ENCODE measurements at regions not wholly inside any gene's neighbourhood (a gene's known extent, or its start where the extent isn't known, plus 50 kb on each side); places are given as distances from the start of the nearest gene placed in this dataset.

- no peak for DNase-seq
Observed at GRCh38 chr1:36606641-36607262, 124.0 kb upstream of the CSF3R start.

GRCh38 chr1:36605942-36606640 is 123.4 kb upstream of the CSF3R start:
- DNase-seq = no peak

GRCh38 chr1:36603461-36603860 is 120.7 kb upstream of the CSF3R start:
- no peak for DNase-seq

GRCh38 chr1:36602184-36602583 is 119.5 kb upstream of the CSF3R start:
- DNase-seq = no peak

- no peak for DNase-seq
Observed at GRCh38 chr1:36599828-36600227, 117.1 kb upstream of the CSF3R start.

- DNase-seq = no peak
Observed at GRCh38 chr1:36597514-36597913, 114.8 kb upstream of the CSF3R start.

- DNase-seq = no peak
Observed at GRCh38 chr1:36595921-36596320, 113.2 kb upstream of the CSF3R start.

GRCh38 chr1:36595349-36595748 is 112.6 kb upstream of the CSF3R start:
- DNase-seq = no peak

GRCh38 chr1:36594023-36594422 is 111.3 kb upstream of the CSF3R start:
- DNase-seq = no peak

- DNase-seq = no peak
Observed at GRCh38 chr1:36591278-36591677, 108.6 kb upstream of the CSF3R start.

- no peak for DNase-seq
Observed at GRCh38 chr1:36590771-36591170, 108.1 kb upstream of the CSF3R start.

- no peak for DNase-seq
Observed at GRCh38 chr1:36590264-36590663, 107.6 kb upstream of the CSF3R start.

GRCh38 chr1:36588972-36589371 is 106.3 kb upstream of the CSF3R start:
- DNase-seq = no peak

- no peak for DNase-seq
Observed at GRCh38 chr1:36585569-36586548, 103.1 kb upstream of the CSF3R start.

- no peak for DNase-seq
Observed at GRCh38 chr1:36584874-36585453, 102.3 kb upstream of the CSF3R start.

GRCh38 chr1:36583980-36584782 is 101.5 kb upstream of the CSF3R start:
- no peak for DNase-seq

- DNase-seq = no peak
Observed at GRCh38 chr1:36583080-36583479, 100.4 kb upstream of the CSF3R start.

GRCh38 chr1:36582066-36582755 is 99.5 kb upstream of the CSF3R start:
- no peak for DNase-seq

- no peak for DNase-seq
Observed at GRCh38 chr1:36580524-36580923, 97.8 kb upstream of the CSF3R start.

GRCh38 chr1:36579039-36579438 is 96.3 kb upstream of the CSF3R start:
- no peak for DNase-seq

GRCh38 chr1:36576551-36577110 is 93.9 kb upstream of the CSF3R start:
- no peak for DNase-seq
